ENCODE measurements at regions not wholly inside any gene's neighbourhood (a gene's known extent, or its start where the extent isn't known, plus 50 kb on each side); places are given as distances from the start of the nearest gene placed in this dataset.
"Not testable (repeated sequence)": the region's sequence is repeated elsewhere in the genome, so short reads cannot be mapped to it uniquely, and the experiment has no call there.

DNA sequence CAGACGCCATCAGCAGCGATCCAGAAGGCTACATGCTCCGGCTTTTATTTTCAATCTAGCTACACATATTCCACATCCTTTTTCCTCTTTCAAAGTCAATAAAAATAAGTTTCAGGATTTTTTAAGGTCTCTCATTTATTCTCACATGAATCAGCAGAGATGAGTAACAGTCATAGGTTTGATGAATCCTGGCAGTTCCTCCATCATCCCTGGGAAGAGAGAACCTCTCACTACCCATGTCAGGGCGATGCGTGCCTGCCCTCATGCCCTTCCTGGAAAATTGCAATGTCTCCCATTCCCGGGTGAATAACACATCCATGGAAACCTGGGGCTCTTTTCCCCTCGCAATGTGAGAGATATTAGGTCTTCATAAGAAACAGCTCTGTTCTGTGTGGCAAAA is 301.1 kb upstream of the SMIM21 start:
- FAIRE-seq, result peak; percentile 32
- DNase-seq (ENCODE audit: insufficient read length, low spot score), result no peak
- TF ChIP-seq, protein P1, sequence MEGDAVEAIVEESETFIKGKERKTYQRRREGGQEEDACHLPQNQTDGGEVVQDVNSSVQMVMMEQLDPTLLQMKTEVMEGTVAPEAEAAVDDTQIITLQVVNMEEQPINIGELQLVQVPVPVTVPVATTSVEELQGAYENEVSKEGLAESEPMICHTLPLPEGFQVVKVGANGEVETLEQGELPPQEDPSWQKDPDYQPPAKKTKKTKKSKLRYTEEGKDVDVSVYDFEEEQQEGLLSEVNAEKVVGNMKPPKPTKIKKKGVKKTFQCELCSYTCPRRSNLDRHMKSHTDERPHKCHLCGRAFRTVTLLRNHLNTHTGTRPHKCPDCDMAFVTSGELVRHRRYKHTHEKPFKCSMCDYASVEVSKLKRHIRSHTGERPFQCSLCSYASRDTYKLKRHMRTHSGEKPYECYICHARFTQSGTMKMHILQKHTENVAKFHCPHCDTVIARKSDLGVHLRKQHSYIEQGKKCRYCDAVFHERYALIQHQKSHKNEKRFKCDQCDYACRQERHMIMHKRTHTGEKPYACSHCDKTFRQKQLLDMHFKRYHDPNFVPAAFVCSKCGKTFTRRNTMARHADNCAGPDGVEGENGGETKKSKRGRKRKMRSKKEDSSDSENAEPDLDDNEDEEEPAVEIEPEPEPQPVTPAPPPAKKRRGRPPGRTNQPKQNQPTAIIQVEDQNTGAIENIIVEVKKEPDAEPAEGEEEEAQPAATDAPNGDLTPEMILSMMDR (IDR thresholded peaks at IDR 0.05; ENCODE audit: insufficient read depth, missing control alignments), result no peak

DNA sequence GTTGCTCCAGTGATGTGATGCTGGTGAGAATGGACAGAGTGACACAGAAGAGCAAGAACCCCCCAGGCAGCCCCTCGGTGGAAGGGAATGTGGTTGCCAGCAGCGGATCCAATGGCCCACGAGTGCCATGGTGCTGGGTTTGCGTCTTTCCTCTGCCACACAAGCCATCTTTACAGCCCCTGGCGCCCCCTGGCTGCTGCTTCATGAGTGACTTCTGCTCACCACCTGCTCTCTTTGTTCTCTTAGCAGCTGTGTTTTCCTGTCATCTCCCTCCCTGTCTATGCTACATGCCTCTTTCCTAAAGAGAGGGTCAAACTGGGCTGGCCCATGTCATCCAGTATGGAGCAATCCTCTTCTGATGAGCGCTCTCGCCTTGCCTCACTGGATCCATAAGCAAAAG is 300.0 kb upstream of the SMIM21 start:
- TF ChIP-seq, protein P1 (IDR thresholded peaks at IDR 0.05; ENCODE audit: insufficient read depth, missing control alignments), result peak; percentile 33
- FAIRE-seq (no peak), DNase-seq (ENCODE audit: insufficient read length, low spot score) (no peak)

DNA sequence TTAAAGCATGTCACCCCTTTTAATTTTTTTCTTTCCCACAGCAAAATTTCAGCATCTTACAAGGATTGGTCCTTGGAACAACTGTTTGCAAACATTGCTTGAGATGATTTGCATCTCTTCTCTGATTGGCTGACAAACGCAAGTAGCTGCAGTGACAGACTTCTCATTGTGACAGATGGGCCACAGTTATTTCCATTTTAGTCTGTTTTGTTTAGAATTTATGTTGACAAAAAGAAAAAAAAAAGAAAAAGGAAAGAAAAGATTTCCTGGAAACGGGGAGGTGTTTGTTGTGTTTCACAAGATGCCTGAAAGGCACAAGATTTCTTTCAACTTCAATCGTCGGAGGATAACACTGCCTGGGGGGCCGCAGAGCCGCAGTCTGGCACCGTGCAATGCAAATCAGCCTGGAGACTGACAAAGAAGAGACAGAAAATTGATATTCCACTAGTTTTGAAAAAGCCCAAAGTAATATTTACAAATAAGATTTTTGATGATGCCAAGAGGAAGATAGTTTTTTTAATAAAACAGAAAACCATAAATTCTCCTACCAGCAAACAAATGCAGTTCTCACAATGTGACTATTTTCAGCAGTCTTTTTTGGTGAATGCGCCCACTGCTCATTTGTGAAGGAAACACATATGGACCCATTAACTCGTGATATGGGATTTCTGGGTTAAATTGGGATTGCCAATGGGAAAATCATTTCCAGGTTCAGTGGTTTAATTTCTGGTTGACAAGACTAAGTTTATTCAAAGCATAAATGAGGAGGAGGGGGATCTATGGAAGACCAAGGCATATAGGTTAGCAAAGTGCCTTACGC is 296.2 kb upstream of the SMIM21 start:
- peak; percentile 96 for FAIRE-seq
- TF ChIP-seq, protein P1 (IDR thresholded peaks at IDR 0.05; ENCODE audit: insufficient read depth, missing control alignments), result no peak
- no peak for DNase-seq (ENCODE audit: insufficient read length, low spot score)

GRCh38 chr18:75714766-75715165 is 287.3 kb upstream of the SMIM21 start:
- FAIRE-seq (no peak), DNase-seq (ENCODE audit: insufficient read length, low spot score) (no peak)
- TF ChIP-seq, protein P1 (IDR thresholded peaks at IDR 0.05; ENCODE audit: insufficient read depth, missing control alignments), result no peak

DNA sequence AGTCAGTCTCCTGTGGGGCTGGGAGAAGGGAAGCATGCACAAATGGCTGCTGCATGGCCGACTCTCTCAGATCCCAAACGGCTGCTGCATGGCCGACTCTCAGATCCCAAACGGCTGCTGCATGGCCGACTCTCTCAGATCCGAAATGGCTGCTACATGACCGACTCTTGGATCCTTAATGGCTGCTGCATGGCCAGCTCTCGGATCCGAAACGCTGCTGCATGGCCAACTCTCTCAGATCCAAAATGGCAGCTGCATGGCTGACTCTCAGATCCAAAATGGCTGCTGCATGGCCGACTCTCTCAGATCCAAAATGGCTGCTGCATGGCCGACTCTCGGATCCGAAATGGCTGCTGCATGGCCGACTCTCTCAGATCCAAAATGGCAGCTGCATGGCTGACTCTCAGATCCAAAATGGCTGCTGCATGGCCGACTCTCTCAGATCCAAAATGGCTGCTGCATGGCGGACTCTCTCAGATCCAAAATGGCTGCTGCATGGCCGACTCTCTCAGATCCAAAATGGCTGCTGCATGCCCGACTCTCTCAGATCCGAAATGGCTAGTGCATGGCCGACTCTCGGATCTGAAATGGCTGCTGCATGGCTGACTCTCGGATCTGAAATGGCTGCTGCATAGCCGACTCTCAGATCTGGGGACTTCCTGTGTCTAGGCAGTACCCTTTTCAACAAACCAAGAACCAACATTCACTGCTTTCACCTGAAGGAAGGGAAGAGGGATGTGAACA is 284.8 kb upstream of the SMIM21 start:
- DNase-seq (ENCODE audit: insufficient read length, low spot score); FAIRE-seq: not testable (repeated sequence)

GRCh38 chr18:75700561-75700960 is 273.1 kb upstream of the SMIM21 start:
- TF ChIP-seq, protein P1 (IDR thresholded peaks at IDR 0.05; ENCODE audit: insufficient read depth, missing control alignments), result no peak
- no peak for DNase-seq (ENCODE audit: insufficient read length, low spot score)
- peak; percentile 87 for FAIRE-seq

DNA sequence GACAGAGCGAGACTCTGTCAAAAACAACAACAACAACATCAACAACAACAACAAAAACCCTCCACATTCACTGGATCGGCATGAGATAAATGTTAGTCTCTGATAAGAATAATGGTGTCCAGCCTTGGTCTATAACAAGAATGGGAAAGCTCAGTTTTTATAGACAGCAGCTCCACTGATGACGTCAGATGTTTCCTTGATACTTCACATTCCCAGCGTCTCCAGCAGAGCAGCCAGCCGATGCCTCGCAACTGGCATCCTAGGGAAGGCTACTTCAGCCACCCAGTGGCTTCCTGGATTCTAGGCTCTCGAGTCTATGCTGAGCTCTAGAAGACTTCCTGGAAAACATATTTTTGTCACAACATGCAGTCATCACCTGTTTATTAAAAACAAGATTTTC is 271.4 kb upstream of the SMIM21 start:
- TF ChIP-seq, protein P1 (IDR thresholded peaks at IDR 0.05; ENCODE audit: insufficient read depth, missing control alignments), result no peak

More for the DNA sequence above, 271.4 kb upstream of the SMIM21 start:
- DNase-seq (ENCODE audit: insufficient read length, low spot score) (no peak), FAIRE-seq (no peak)
